NCI-H1048 (cell line): ENCODE measurements at regions not wholly inside any gene's neighbourhood (a gene's known extent, or its start where the extent isn't known, plus 50 kb on each side); places are given as distances from the start of the nearest gene placed in this dataset.
A peak's percentile ranks its signal among the peaks of the same experiment; 100 is the strongest.

Experiments
- DNase-seq: peaks from one replicate; lab custom pipeline; 2025; lab: John Stamatoyannopoulos, UW

DNA sequence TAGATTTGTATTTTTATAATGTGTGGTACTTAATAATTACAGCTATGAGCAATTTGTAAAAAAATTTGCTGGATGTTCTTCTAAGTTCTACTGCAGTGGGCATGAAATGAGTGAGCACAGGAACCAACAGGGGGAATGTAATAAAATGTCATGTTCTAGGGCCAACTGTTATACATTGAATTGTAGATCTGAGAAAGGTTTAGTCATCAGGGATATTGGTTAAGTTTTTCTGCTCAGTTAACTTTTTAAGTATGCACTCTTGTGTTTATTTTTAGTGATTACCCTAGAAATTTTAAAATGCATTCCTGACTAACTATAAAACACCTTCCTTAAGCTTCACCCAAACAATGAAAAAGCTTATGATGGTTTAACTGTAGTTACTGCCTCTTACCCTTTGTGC, 101.8 kb downstream of the CAND1 start:
- no peak for DNase-seq

GRCh38 chr12:67377021-67377420, 107.9 kb downstream of the CAND1 start:
- no peak for DNase-seq

- DNase-seq, result no peak
Observed at GRCh38 chr12:67377541-67377940, 108.4 kb downstream of the CAND1 start.

DNA sequence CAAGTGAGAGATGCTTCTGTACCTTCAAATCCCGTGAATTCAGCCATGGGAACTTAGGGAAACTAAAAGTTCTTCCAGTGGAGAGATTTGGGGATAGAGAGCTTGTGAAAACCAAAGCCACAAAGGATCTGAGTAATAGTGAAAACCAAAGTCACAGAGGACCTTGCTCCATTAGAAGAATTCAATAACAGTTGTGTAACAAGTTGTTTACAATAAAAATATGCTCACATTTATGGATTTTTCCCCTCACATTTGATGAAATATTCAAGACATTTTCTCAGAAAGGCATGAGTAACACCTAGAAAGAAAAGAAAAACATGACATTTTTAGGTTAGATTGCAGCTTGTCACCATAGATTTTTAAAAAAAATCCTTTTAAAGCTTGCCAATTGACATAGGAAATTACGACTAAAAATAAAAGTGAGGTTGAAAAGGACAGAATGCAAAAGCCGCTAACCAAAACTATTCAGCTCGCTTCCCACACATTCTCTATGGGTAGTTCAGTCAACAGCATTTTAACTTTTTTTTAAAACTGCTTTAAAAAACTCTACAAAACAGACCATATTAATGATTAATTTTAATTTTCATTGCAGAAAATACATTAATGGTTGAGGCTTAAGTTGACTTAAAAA, 113.2 kb downstream of the CAND1 start:
- DNase-seq, result no peak

DNA sequence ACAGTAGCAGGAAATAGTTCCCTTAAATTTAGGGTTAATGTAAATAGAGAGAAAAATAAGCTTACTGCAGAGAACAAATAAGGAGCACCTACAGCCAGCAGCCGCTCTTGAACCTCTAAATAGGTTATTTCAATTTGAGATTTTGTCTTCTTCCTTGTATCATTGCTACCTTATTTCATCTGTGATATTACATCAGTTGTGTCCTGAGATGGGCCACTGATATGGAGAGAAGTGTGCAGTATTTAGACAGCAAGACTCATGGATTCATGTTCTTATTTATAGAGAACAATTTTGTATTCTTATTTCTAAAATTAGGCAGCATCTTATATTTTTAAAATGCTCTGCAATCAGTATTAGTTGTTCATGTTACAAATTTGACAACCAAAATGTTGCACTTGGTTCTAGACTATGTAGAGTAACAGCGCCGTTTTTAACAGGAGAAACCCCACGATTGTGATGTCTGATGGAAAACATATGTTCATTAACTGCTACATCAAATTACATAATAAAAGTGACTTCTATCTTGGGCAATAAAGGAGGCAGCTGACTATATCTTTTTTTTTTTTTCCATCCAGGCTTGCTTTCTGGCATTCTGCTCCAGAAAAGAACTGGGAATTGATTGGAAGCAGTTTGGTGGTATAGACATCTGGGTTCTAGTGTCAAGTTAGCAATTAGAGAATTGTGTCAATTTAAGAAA, 117.9 kb downstream of the CAND1 start:
- DNase-seq, result no peak

DNA sequence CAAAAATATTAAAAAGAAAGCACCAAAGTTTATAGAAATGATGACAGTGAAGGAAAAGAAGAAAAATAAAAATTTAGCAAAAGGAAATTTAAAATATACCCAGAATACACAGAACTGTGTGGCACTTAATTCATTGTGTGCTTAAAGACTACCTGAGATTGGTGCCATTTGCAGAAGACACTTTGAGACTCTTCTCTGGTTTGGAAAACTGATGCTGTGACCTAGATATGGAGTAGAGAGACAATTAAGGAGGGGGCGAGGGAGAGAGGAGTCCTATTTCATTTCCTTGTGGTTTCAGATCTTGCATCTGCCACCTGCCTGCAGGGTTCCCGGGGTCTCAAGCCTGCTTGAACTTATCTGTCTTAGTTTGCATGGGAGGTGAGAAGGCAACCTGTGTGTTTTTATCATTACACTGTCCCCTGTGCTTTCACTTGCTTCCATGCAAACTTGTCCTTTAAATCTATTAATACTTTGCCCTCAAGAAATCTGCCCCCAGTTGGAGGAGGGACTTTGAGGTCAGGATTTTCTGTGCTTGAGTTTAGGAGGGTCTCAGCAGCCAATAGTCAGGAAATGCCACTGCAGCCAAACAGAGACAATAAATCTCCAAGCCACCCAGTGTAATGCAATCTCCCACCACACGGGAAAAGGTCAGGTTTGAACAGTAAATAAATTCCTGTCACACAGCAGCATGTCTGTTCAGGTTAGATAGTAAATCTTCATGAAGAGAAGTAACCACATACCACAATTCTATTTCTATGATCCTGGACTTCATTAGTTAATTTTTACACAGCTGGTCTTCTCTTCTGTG, 119.4 kb downstream of the CAND1 start:
- DNase-seq, result no peak

DNA sequence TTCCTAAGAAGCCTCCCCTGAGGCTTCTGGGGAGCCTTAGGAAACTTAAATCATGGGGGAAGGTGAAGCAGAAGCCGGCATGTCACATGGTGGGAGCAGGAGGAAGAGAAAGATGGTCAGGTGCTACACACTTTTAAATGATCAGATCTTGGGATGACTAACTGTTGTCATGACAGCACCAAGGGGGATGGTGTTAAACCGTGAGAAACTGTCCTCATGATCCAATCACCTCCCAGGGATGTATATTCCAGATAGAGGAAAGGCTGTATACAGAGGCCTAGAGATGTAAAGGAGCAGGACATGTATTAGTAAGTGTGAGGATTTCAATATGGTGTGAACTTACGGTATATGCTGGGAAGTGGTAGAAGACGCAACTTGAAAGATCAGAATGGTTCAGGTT, 121.1 kb downstream of the CAND1 start:
- no peak for DNase-seq

- DNase-seq, result no peak
Observed at GRCh38 chr12:67391034-67391433, 121.9 kb downstream of the CAND1 start.

DNA sequence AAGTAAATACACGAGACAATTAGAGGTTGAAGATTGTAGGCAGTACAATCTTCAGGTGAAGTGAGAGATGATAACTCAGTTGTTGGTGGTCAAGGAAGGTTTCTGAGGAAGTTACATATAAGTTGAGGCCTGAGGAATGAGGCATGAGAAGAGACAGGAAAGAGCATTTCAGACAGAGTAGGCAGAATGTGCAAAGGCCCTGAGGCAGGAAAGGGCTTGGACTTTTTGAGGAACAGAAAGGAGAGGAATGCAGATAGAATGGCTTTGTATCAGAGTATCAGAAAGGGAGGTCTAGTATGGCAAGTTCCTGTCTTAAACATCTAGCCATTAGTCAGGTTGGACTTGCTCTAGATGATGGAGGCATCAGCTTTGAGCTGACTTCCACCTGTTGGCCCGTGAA, 122.5 kb downstream of the CAND1 start:
- DNase-seq, result no peak

DNA sequence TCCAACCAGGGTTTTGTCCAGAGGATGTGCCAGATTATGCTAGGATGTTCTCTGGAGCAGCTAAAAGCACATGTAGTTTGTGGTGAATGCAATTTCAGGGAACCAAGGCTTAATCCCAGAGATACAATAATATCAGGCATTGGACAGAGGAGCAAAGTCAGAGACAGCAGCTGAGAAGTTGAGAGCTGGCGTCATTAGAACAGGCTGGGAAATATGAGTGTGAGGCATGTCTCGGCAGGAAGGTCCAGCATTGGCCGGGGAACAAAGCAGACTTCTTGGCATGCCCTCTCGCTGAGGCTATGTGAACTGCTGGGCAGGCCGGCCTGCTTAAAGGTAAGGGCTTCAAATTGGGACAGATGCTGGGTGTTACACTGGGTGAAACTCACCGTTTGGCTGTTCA, 125.4 kb downstream of the CAND1 start:
- no peak for DNase-seq

GRCh38 chr12:67400742-67401141, 131.6 kb downstream of the CAND1 start:
- no peak for DNase-seq

- DNase-seq, result no peak
Observed at GRCh38 chr12:67410246-67410645, 141.1 kb downstream of the CAND1 start.

- DNase-seq, result no peak
Observed at GRCh38 chr12:67410667-67411067, 141.5 kb downstream of the CAND1 start.

GRCh38 chr12:67411562-67411961, 142.4 kb downstream of the CAND1 start:
- no peak for DNase-seq

GRCh38 chr12:67413577-67413976, 144.4 kb downstream of the CAND1 start:
- no peak for DNase-seq

DNA sequence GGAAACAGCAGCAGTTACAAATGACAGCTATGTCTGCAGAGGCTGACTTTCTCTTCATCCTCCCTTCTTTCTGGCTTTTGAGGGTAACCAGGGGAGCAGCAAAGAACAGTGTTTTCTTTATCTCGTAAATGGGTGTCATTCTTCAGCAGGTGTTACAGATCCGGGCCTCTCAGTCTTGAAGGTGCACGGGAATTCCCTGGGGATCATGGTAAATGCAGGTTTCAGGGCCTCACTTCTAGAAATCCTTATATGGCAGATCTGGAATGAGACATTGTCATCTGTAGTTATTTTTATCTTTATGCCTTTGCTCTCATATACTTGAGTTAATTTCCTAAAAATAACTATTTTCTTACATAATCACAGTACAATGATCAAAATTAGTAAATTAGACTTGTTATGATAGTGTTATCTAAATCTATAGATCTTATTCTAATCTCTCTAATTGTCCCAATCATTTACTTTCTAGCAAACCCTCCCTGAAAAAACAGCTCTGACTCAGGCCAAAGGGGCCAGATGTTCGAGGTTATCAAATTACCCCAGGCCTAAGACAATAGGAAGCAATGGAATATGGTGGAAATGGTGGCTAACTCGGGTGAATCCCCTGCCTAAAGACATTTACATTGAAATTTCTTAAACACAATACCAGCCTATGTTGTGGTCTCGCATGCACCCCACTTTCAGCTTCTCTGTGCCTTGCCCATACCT, 145.0 kb downstream of the CAND1 start:
- DNase-seq, result no peak

GRCh38 chr12:67415473-67415872, 146.3 kb downstream of the CAND1 start:
- DNase-seq, result no peak

GRCh38 chr12:67419810-67420209, 150.7 kb downstream of the CAND1 start:
- no peak for DNase-seq

GRCh38 chr12:67420506-67420905, 151.3 kb downstream of the CAND1 start:
- DNase-seq, result no peak

DNA sequence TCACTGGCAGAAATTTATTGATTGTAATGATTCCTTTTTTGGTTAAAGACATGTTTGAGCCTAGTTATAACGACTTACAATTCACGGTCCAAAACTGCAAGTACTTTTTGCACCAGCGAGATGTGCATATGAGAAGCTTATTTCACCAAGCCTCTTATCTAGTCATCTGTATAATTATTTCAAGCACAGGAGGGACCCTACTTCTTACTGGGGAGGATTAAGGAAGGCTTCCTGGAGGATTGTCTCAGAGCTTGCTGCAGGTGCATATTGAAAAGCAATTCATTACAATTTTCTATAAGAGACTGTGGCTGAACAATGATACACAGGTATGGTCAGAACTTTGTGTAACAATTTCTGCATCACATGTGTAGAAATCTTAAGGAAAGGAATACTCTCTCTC, 152.9 kb downstream of the CAND1 start:
- no peak for DNase-seq

GRCh38 chr12:67424784-67425183, 155.6 kb downstream of the CAND1 start:
- no peak for DNase-seq

DNA sequence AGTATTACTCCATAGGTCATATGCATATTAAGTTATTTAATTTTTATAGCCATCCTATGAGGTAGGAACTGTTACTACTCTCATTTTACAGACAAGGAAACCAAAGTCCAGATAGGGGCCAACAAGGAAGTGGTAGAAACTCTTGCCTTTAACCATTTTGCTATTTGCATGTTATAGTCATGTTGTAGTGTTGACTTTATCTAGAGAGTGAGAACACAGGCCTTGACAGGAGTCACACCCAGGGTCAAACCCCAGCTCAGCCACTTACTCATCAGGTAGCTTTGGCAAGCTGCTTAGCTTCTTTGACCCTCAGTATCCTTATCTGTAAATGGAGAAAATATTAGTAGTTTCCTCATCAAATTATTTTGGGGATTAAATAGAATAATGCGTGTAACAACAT, 156.2 kb downstream of the CAND1 start:
- no peak for DNase-seq

DNA sequence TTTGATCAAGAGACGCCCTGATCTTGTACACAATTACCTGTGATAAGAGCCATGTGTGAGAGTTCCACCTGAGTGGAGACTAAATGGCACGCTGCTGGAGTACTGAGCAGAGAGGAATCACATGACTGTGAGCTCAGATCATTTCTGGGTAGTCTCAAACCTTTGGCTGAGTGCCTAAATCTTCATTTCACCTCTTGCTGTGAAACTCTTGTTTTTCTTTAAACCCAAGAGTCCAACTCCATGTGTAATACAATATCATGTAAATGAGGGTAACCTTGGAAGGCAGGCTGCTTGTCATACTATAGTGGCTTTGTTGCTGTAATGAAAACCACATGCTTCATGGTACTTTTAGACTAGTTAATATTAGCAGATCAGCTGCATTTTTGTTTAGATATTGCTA, 156.9 kb downstream of the CAND1 start:
- peak; percentile 49 for DNase-seq
